ENCODE measurements at regions not wholly inside any gene's neighbourhood (a gene's known extent, or its start where the extent isn't known, plus 50 kb on each side); places are given as distances from the start of the nearest gene placed in this dataset.

- TF ChIP-seq, protein P1, sequence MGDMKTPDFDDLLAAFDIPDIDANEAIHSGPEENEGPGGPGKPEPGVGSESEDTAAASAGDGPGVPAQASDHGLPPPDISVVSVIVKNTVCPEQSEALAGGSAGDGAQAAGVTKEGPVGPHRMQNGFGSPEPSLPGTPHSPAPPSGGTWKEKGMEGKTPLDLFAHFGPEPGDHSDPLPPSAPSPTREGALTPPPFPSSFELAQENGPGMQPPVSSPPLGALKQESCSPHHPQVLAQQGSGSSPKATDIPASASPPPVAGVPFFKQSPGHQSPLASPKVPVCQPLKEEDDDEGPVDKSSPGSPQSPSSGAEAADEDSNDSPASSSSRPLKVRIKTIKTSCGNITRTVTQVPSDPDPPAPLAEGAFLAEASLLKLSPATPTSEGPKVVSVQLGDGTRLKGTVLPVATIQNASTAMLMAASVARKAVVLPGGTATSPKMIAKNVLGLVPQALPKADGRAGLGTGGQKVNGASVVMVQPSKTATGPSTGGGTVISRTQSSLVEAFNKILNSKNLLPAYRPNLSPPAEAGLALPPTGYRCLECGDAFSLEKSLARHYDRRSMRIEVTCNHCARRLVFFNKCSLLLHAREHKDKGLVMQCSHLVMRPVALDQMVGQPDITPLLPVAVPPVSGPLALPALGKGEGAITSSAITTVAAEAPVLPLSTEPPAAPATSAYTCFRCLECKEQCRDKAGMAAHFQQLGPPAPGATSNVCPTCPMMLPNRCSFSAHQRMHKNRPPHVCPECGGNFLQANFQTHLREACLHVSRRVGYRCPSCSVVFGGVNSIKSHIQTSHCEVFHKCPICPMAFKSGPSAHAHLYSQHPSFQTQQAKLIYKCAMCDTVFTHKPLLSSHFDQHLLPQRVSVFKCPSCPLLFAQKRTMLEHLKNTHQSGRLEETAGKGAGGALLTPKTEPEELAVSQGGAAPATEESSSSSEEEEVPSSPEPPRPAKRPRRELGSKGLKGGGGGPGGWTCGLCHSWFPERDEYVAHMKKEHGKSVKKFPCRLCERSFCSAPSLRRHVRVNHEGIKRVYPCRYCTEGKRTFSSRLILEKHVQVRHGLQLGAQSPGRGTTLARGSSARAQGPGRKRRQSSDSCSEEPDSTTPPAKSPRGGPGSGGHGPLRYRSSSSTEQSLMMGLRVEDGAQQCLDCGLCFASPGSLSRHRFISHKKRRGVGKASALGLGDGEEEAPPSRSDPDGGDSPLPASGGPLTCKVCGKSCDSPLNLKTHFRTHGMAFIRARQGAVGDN (IDR thresholded peaks at IDR 0.05) = no peak
- TF ChIP-seq TCF3 (IDR thresholded peaks at IDR 0.05; ENCODE audit: borderline replicate concordance, insufficient read depth, low read depth, low read length) = no peak
- no peak for TF ChIP-seq CEBPB (IDR thresholded peaks at IDR 0.05; ENCODE audit: borderline replicate concordance in 1 of 2, low read depth in 2 of 2, low read length in 2 of 2)
- no peak for TF ChIP-seq MTA2 (IDR thresholded peaks at IDR 0.05; ENCODE audit: low read depth)
Measured at GRCh38 chr11:11021563-11021962, 163.7 kb upstream of the ZBED5 start (continued).

DNA sequence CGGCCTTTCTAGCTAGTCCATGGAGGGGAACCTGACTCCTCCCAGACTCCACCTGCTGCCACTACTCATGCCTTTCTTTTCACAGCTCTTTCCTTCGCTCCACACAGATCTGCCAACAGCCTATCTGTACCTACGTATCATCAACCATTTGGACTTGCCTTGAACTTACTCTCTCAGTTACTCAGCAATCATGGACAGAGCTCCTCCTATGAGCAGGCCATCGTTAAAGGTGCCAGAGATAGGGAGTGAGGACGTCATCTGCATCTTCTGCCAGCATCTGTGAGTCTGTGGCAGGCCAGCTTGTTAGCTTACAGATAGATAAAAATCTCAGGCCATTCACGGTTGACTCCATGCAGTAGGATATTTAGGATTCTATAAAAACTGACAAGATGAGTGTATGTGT lies 162.9 kb upstream of the ZBED5 start:
- CTCF ChIA-PET = interaction anchor here (0.5 to 4.8 kb wide), 15 partner anchors 8 to 786 kb away, joined by 3 to 59 read pairs (median 4); no protein-coding TSS in a partner anchor
- ATAC-seq (no peak), DNase-seq (ENCODE audit: low read depth, low spot score) (no peak), FAIRE-seq (no peak)
- H4K20me1 ChIP-seq (ENCODE audit: control insufficient read depth, insufficient read depth) = no peaks in the 10 kb centered on the region
- in situ Hi-C loops (cut with MboI) = loop anchor here (5.0 kb wide), 2 partner anchors 88 to 228 kb away; no protein-coding TSS in a partner anchor
- H3K4me1 ChIP-seq (ENCODE audit: control insufficient read depth, insufficient read depth, low read length) = no peaks in the 10 kb centered on the region
- H3K4me2 ChIP-seq (ENCODE audit: control insufficient read depth, insufficient read depth) = no peak overlapping the region
- no peak overlapping the region for H3K9ac ChIP-seq (ENCODE audit: control insufficient read depth, insufficient read depth, low read length)
- H3K27me3 ChIP-seq (replicated peaks in 1 of 2; ENCODE audit: control insufficient read depth in 2 of 2, insufficient read depth in 2 of 2, low read length in 1 of 2) = peaks cover 0 to 5% of the 10 kb centered on the region in 2 experiments; a peak in 1 of 4 replicates
- H3K79me2 ChIP-seq (ENCODE audit: control insufficient read depth, insufficient read depth, low read length) = no peaks in the 10 kb centered on the region
- no TSS peak for BruUV-seq (replicated peaks)
- no peaks in the 10 kb centered on the region for H3K36me3 ChIP-seq (ENCODE audit: control insufficient read depth in 2 of 2, insufficient read depth in 2 of 2, low read length in 1 of 2)
- POLR2A ChIA-PET = interaction anchor here (0.5 kb wide), 1 partner anchor 16 kb away, joined by 5 read pairs; no protein-coding TSS in a partner anchor
- no peak overlapping the region for H3K4me3 ChIP-seq
- TF ChIP-seq GATAD2B (conservative IDR thresholded peaks at IDR 0.05; ENCODE audit: low read depth) = no peak
- TF ChIP-seq SMAD5 (IDR thresholded peaks at IDR 0.05; ENCODE audit: low read depth) = no peak
- no peak for TF ChIP-seq STAT1 (conservative IDR thresholded peaks at IDR 0.05)
- TF ChIP-seq, protein P2, sequence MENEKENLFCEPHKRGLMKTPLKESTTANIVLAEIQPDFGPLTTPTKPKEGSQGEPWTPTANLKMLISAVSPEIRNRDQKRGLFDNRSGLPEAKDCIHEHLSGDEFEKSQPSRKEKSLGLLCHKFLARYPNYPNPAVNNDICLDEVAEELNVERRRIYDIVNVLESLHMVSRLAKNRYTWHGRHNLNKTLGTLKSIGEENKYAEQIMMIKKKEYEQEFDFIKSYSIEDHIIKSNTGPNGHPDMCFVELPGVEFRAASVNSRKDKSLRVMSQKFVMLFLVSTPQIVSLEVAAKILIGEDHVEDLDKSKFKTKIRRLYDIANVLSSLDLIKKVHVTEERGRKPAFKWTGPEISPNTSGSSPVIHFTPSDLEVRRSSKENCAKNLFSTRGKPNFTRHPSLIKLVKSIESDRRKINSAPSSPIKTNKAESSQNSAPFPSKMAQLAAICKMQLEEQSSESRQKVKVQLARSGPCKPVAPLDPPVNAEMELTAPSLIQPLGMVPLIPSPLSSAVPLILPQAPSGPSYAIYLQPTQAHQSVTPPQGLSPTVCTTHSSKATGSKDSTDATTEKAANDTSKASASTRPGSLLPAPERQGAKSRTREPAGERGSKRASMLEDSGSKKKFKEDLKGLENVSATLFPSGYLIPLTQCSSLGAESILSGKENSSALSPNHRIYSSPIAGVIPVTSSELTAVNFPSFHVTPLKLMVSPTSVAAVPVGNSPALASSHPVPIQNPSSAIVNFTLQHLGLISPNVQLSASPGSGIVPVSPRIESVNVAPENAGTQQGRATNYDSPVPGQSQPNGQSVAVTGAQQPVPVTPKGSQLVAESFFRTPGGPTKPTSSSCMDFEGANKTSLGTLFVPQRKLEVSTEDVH (IDR thresholded peaks at IDR 0.05; ENCODE audit: low read depth, partially characterized antibody) = no peak
- no peak for TF ChIP-seq RCOR1 (conservative IDR thresholded peaks at IDR 0.05; ENCODE audit: low read depth, low read length)
- TF ChIP-seq SIN3A (IDR thresholded peaks at IDR 0.05; ENCODE audit: low read depth, low read length) = no peak
- TF ChIP-seq CREB1 (IDR thresholded peaks at IDR 0.05; ENCODE audit: low read depth) = no peak
- TF ChIP-seq TCF12 (IDR thresholded peaks at IDR 0.05; ENCODE audit: low read depth, low read length) = no peak
- no peak for TF ChIP-seq CHD1 (IDR thresholded peaks at IDR 0.05; ENCODE audit: low read depth, low read length)
- H3K9me3 ChIP-seq (replicated peaks; ENCODE audit: control insufficient read depth, insufficient read depth, low read length) = no peaks in the 10 kb centered on the region
- intact Hi-C loops (cut with micrococcal nuclease; ENCODE audit: unreplicated experiment) = no loop called here
- WGBS (ENCODE audit: insufficient coverage, insufficient replicate concordance, low lambda C conversion rate, missing lambda C conversion rate) = 7% methylated on average over 6 of the region's 6 CpGs
- no peak overlapping the region for H3K27ac ChIP-seq (ENCODE audit: control insufficient read depth, insufficient read depth)
- RAD21 ChIA-PET (ENCODE audit: unreplicated experiment) = interaction anchor here (0.9 to 3.4 kb wide), 6 partner anchors 15 to 231 kb away, joined by 3 to 38 read pairs (median 4); no protein-coding TSS in a partner anchor
- SMC1A ChIA-PET (ENCODE audit: uncharacterized antibody, unreplicated experiment) = interaction anchor here (1.0 to 2.1 kb wide), 13 partner anchors 9 to 228 kb away, joined by 3 to 20 read pairs (median 3); no protein-coding TSS in a partner anchor
- no peak overlapping the region for H2AFZ ChIP-seq (ENCODE audit: control insufficient read depth, low read depth, low read length)
